Type B pancreatic cell (in vitro differentiated cells): ENCODE measurements at regions not wholly inside any gene's neighbourhood (a gene's known extent, or its start where the extent isn't known, plus 50 kb on each side); places are given as distances from the start of the nearest gene placed in this dataset.
A peak's percentile ranks its signal among the peaks of the same experiment; 100 is the strongest.

Experiments used
- DNase-seq: peaks from one replicate; pipeline ENCODE4 v3.0.0; 2021; ENCODE audit warnings: mixed read lengths; ENCODE audit not compliant: unreplicated experiment; ENCODE audit errors: extremely low spot score
- H3K27ac Mint-ChIP-seq: 2 replicates; pipeline ENCODE4 v1.8.0; 2021; ENCODE audit warnings: mild to moderate bottlenecking, mixed read lengths
- H3K27me3 Mint-ChIP-seq: 2 replicates; pipeline ENCODE4 v1.8.0; 2021; ENCODE audit warnings: mixed read lengths
- H3K36me3 Mint-ChIP-seq: 2 replicates; pipeline ENCODE4 v1.8.0; 2021; ENCODE audit warnings: mixed read lengths
- H3K4me1 Mint-ChIP-seq: one replicate; pipeline ENCODE4 v1.8.0; 2021; ENCODE audit warnings: mixed read lengths; ENCODE audit not compliant: unreplicated experiment
- H3K4me3 Mint-ChIP-seq: 2 replicates; pipeline ENCODE4 v1.8.0; 2021; ENCODE audit warnings: mild to moderate bottlenecking, mixed read lengths
- H3K9me3 Mint-ChIP-seq: 2 replicates; pipeline ENCODE4 v1.8.0; 2021; ENCODE audit warnings: mixed read lengths
- TF ChIP-seq, protein P1 (sequence below): fragments of 200-600 bp; sonication (generic); conservative IDR thresholded peaks from 2 replicates; pipeline ENCODE4 v1.5.0; 2021; ENCODE audit warnings: antibody characterized with exemption, mild to moderate bottlenecking

- DNase-seq: no peak
- Mint-ChIP-seq H3K4me3 (no peak overlapping the region), H3K4me1 (peaks cover 4% of the 10 kb centered on the region), H3K36me3 (no peaks in the 10 kb centered on the region), H3K27ac (no peak overlapping the region), H3K27me3 (no peaks in the 10 kb centered on the region), H3K9me3 (no peaks in the 10 kb centered on the region)
- TF ChIP-seq, protein P1, sequence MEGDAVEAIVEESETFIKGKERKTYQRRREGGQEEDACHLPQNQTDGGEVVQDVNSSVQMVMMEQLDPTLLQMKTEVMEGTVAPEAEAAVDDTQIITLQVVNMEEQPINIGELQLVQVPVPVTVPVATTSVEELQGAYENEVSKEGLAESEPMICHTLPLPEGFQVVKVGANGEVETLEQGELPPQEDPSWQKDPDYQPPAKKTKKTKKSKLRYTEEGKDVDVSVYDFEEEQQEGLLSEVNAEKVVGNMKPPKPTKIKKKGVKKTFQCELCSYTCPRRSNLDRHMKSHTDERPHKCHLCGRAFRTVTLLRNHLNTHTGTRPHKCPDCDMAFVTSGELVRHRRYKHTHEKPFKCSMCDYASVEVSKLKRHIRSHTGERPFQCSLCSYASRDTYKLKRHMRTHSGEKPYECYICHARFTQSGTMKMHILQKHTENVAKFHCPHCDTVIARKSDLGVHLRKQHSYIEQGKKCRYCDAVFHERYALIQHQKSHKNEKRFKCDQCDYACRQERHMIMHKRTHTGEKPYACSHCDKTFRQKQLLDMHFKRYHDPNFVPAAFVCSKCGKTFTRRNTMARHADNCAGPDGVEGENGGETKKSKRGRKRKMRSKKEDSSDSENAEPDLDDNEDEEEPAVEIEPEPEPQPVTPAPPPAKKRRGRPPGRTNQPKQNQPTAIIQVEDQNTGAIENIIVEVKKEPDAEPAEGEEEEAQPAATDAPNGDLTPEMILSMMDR: no peak
Observed at GRCh38 chr12:126454581-126454980, 1389.3 kb downstream of the AACS start.

GRCh38 chr12:126457776-126458175 lies 1392.5 kb downstream of the AACS start:
- H3K4me3 Mint-ChIP-seq: no peak overlapping the region
- no peak for DNase-seq
- no peak overlapping the region for H3K27ac Mint-ChIP-seq
- H3K4me1 Mint-ChIP-seq: peaks cover 4% of the 10 kb centered on the region
- H3K27me3 Mint-ChIP-seq: peaks cover 6% of the 10 kb centered on the region
- no peaks in the 10 kb centered on the region for H3K9me3 Mint-ChIP-seq
- TF ChIP-seq, protein P1: no peak
- H3K36me3 Mint-ChIP-seq: no peaks in the 10 kb centered on the region

DNA sequence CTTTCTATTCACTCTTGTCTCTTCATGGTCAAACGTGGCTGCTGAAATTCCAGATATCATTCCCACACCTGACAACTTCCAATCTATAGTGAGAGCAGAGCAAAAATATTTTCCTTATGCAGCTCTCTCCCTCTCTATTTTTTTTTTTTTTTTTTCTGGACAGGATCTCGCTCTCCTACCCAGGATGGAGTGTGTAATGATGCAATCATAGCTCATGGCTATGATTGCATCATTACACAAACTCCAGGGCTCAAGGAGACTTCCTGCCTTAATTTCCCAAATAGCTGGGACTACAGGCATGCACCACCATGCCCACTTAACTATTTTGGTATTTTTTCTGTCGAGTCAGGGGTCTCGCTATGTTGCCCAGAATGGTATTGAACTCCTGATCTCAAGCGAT lies 1398.9 kb downstream of the AACS start:
- H3K9me3 Mint-ChIP-seq: no peaks in the 10 kb centered on the region
- peaks cover 6% of the 10 kb centered on the region for H3K27me3 Mint-ChIP-seq
- no peak overlapping the region for H3K4me3 Mint-ChIP-seq
- no peaks in the 10 kb centered on the region for H3K36me3 Mint-ChIP-seq
- no peak overlapping the region for H3K27ac Mint-ChIP-seq
- TF ChIP-seq, protein P1: no peak
- H3K4me1 Mint-ChIP-seq: no peaks in the 10 kb centered on the region
- no peak for DNase-seq

DNA sequence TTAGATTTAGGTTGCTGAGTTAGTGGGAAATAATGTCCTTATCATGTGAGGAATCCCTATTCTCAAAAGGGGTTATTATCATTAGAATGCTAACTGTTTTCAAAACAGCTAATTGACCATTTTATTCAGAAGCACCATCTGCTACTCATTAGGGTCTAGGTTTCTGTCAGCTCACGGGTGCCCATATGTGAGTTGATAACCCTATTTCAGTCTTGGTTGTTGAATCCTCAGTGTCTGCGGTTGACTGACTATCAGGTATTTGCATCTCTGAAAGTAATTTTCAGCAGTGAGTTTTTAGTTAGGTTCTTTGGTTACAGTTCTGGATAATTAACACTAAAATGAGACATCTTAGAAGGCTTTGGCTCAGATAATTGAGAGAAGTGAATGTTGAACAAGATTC lies 1404.0 kb downstream of the AACS start:
- DNase-seq: no peak
- Mint-ChIP-seq H3K4me1 (no peaks in the 10 kb centered on the region), H3K27ac (no peak overlapping the region), H3K36me3 (no peaks in the 10 kb centered on the region), H3K4me3 (no peak overlapping the region), H3K9me3 (no peaks in the 10 kb centered on the region), H3K27me3 (no peaks in the 10 kb centered on the region)
- TF ChIP-seq, protein P1: no peak

DNA sequence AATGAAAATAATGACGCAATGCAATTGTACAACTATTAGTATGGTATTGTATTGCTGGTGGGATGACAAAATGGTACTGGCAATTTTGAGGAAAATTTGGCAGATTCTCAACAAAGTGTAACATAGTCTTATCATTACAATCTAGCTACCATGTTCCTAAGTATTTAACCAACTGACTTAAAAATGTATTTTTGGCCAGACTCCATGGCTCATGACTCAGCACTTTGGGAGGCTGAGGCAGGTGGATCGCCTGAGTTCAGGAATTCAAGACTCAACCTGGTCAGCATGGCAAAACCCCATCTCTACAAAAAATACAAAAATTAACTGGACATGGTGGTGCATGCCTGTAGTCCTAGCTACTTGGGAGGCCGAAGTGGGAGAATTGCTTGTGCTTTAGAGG lies 1409.5 kb downstream of the AACS start:
- no peaks in the 10 kb centered on the region for H3K27me3 Mint-ChIP-seq
- no peak overlapping the region for H3K4me3 Mint-ChIP-seq
- H3K36me3 Mint-ChIP-seq: no peaks in the 10 kb centered on the region
- no peak overlapping the region for H3K27ac Mint-ChIP-seq
- peaks cover 5% of the 10 kb centered on the region for H3K9me3 Mint-ChIP-seq
- TF ChIP-seq, protein P1: no peak
- no peaks in the 10 kb centered on the region for H3K4me1 Mint-ChIP-seq
- no peak for DNase-seq

GRCh38 chr12:126480451-126480850 lies 1415.2 kb downstream of the AACS start:
- Mint-ChIP-seq H3K4me3 (peak overlapping the region; percentile 42), H3K27ac (no peak overlapping the region), H3K36me3 (no peaks in the 10 kb centered on the region), H3K9me3 (peaks cover 1% of the 10 kb centered on the region), H3K27me3 (peaks cover 3% of the 10 kb centered on the region), H3K4me1 (peaks cover 16% of the 10 kb centered on the region)
- TF ChIP-seq, protein P1: no peak
- no peak for DNase-seq
